ENCODE measurements at regions not wholly inside any gene's neighbourhood (a gene's known extent, or its start where the extent isn't known, plus 50 kb on each side); places are given as distances from the start of the nearest gene placed in this dataset.
A peak's percentile ranks its signal among the peaks of the same experiment; 100 is the strongest.

GRCh38 chr7:42687211-42688055 lies 224.4 kb downstream of the C7orf25 start:
- no peak overlapping the region for H3K4me3 ChIP-seq (ENCODE audit: low read depth, low read length)
- H3K27me3 ChIP-seq (ENCODE audit: control insufficient read depth, insufficient read depth, low read length) = no peaks in the 10 kb centered on the region
- no peak for DNase-seq (ENCODE audit: low read depth)
- no peaks in the 10 kb centered on the region for H3K36me3 ChIP-seq (ENCODE audit: control insufficient read depth, insufficient read depth, low read length)
- TF ChIP-seq, protein P1, sequence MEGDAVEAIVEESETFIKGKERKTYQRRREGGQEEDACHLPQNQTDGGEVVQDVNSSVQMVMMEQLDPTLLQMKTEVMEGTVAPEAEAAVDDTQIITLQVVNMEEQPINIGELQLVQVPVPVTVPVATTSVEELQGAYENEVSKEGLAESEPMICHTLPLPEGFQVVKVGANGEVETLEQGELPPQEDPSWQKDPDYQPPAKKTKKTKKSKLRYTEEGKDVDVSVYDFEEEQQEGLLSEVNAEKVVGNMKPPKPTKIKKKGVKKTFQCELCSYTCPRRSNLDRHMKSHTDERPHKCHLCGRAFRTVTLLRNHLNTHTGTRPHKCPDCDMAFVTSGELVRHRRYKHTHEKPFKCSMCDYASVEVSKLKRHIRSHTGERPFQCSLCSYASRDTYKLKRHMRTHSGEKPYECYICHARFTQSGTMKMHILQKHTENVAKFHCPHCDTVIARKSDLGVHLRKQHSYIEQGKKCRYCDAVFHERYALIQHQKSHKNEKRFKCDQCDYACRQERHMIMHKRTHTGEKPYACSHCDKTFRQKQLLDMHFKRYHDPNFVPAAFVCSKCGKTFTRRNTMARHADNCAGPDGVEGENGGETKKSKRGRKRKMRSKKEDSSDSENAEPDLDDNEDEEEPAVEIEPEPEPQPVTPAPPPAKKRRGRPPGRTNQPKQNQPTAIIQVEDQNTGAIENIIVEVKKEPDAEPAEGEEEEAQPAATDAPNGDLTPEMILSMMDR (IDR thresholded peaks at IDR 0.05; ENCODE audit: insufficient read depth, low read length, poor library complexity, severe bottlenecking) = no peak

DNA sequence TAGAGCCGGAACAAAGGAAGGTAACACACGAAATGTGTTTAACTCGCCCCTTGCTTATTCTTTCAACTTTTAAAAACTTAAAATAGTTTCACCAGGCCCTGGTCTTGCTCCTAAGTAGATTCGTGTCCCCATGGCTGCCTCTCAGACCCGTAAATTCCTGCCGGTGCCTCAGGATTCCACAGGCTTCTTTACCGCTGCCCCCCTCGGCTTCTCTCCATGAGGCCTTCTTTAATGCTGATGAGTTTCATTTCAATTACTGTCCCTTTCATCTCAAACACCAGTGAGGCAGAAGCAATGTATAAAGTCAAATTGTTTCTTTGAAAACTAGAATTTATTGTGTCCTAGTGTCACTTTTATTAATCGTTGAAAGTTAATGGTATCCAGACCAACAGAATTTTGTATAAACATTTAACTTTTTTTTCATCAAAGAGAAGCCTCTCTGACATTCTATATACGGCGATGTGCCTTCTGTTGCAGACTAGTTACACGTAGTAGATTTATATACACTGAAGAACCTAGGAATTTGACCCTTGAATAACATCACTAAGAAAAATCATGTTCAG lies 225.2 kb downstream of the C7orf25 start:
- DNase-seq (ENCODE audit: low read depth) = no peak
- Histone ChIP-seq H3K36me3 (ENCODE audit: control insufficient read depth, insufficient read depth, low read length) (no peaks in the 10 kb centered on the region), H3K4me3 (ENCODE audit: low read depth, low read length) (no peak overlapping the region), H3K27me3 (ENCODE audit: control insufficient read depth, insufficient read depth, low read length) (no peaks in the 10 kb centered on the region)
- TF ChIP-seq, protein P1 (IDR thresholded peaks at IDR 0.05; ENCODE audit: insufficient read depth, low read length, poor library complexity, severe bottlenecking) = no peak

- no peaks in the 10 kb centered on the region for H3K27me3 ChIP-seq (ENCODE audit: control insufficient read depth, insufficient read depth, low read length)
- no peak for DNase-seq (ENCODE audit: low read depth)
- TF ChIP-seq, protein P1 (IDR thresholded peaks at IDR 0.05; ENCODE audit: insufficient read depth, low read length, poor library complexity, severe bottlenecking) = no peak
- no peak overlapping the region for H3K4me3 ChIP-seq (ENCODE audit: low read depth, low read length)
- no peaks in the 10 kb centered on the region for H3K36me3 ChIP-seq (ENCODE audit: control insufficient read depth, insufficient read depth, low read length)
Measured at GRCh38 chr7:42685911-42686310, 226.0 kb downstream of the C7orf25 start.

DNA sequence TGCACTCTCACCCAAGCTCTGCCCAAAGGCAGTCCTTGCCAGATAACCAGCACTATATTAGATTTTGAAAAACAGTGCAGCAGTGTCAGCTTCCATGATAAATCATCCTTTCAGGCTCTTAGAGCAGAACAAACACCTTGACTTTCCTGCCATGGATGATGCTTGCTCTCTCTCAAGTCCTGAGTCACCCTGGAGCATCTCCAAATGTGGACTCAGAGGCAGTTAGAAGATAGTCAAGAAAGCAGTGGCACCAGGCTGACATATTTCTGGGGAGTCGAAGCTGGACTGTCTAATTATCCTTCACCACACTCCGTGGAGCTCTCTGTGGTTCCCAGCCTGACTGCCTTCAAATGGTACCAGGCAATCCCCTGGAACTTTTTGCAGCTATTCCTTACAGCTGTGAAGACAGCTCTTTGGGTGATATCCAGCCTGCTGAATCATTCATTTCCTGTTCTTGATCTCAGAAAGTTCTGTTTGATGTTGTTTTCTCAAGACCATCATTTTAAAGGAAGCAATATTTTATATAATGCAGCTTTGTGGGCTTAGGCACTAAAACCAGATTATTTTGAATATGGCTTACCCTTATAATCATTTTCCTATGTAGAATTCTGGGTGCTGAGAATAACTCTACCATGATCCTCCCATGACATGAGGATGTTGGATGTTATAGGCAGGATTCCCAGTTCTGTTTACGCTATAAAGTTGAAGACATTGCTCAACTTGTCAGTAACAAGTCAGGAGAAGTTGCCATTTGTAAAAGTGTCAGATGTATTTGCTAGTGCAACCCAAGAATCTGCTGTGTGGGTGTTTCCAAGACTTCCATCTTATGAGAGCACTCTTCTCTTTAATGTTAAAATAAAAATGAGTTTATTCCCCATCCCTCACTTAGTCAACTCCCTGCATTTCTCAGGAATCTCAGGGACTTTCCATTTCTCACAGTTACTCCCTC lies 233.8 kb downstream of the C7orf25 start:
- peak; percentile 28 for DNase-seq (ENCODE audit: low read depth)
- Histone ChIP-seq H3K36me3 (ENCODE audit: control insufficient read depth, insufficient read depth, low read length) (no peaks in the 10 kb centered on the region), H3K4me3 (ENCODE audit: low read depth, low read length) (no peak overlapping the region), H3K27me3 (ENCODE audit: control insufficient read depth, insufficient read depth, low read length) (no peaks in the 10 kb centered on the region)
- TF ChIP-seq, protein P1 (IDR thresholded peaks at IDR 0.05; ENCODE audit: insufficient read depth, low read length, poor library complexity, severe bottlenecking) = no peak

DNA sequence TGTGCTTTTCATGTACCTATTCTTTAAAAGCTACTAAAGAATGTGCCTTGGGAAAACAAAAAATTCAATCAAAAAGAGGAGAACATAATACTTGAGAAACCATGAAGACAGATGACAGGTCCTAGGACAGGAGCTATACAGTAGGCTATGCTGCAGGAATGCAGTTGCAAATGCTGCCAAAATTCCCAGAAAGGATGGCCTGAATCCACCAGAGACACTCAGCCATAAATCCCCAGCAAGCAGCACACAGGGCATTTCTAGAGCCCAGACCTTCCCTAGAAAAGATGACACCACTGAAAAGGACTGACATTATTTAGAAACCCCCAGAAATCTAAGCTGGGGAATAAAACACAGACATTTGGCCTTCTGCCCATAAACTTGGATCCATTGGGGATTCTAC lies 237.3 kb downstream of the C7orf25 start:
- Histone ChIP-seq H3K4me3 (ENCODE audit: low read depth, low read length) (no peak overlapping the region), H3K36me3 (ENCODE audit: control insufficient read depth, insufficient read depth, low read length) (no peaks in the 10 kb centered on the region), H3K27me3 (ENCODE audit: control insufficient read depth, insufficient read depth, low read length) (no peaks in the 10 kb centered on the region)
- no peak for DNase-seq (ENCODE audit: low read depth)
- TF ChIP-seq, protein P1 (IDR thresholded peaks at IDR 0.05; ENCODE audit: insufficient read depth, low read length, poor library complexity, severe bottlenecking) = no peak

All from kidney epithelial cell (primary cell).